Endodermal cell (in vitro differentiated cells): ENCODE measurements at regions not wholly inside any gene's neighbourhood (a gene's known extent, or its start where the extent isn't known, plus 50 kb on each side); places are given as distances from the start of the nearest gene placed in this dataset. TPM values are rescaled to one million over a fixed set of nuclear protein-coding genes. Genes with fewer than 3 reads are reported as not detected.

ENCODE experiments used
- DNase-seq: peaks from one replicate; pipeline ENCODE4 v3.0.0-alpha.2; 2017
- H3K27ac ChIP-seq: 2 replicates; pipeline ENCODE4 v1.5.1; 2013; ENCODE audit warnings: mild to moderate bottlenecking, low read depth, low read length, moderate library complexity
- H3K27me3 ChIP-seq: 2 replicates; pipeline ENCODE4 v1.6.1; 2013; ENCODE audit warnings: mild to moderate bottlenecking, low read length, moderate library complexity; ENCODE audit not compliant: insufficient read depth, control insufficient read depth, poor library complexity, severe bottlenecking
- H3K36me3 ChIP-seq: 2 replicates; pipeline ENCODE4 v1.7.0; 2013; ENCODE audit warnings: mild to moderate bottlenecking, low read length, moderate library complexity; ENCODE audit not compliant: control insufficient read depth, insufficient read depth
- H3K4me1 ChIP-seq: one replicate; pipeline ENCODE4 v1.7.0; 2013; ENCODE audit warnings: low read length; ENCODE audit not compliant: control insufficient read depth, insufficient read depth
- H3K4me3 ChIP-seq: 2 replicates; pipeline ENCODE4 v1.5.1; 2013; ENCODE audit warnings: mild to moderate bottlenecking, low read length, moderate library complexity
- H3K9ac ChIP-seq: 2 replicates; pipeline ENCODE4 v1.6.1; 2013; ENCODE audit warnings: mild to moderate bottlenecking, low read length, moderate library complexity; ENCODE audit not compliant: poor library complexity, severe bottlenecking; ENCODE audit errors: extremely low read depth
- H3K9me3 ChIP-seq: 2 replicates; pipeline ENCODE4 v1.6.1; 2013; ENCODE audit warnings: mild to moderate bottlenecking, low read length, moderate library complexity; ENCODE audit not compliant: control insufficient read depth
- H3K27ac Mint-ChIP-seq: 2 replicates; pipeline ENCODE4 v1.8.0; 2020; ENCODE audit warnings: mixed read lengths
- H3K27me3 Mint-ChIP-seq: 2 replicates; pipeline ENCODE4 v1.8.0; 2021; ENCODE audit warnings: mild to moderate bottlenecking, mixed read lengths; ENCODE audit not compliant: insufficient read depth
- H3K36me3 Mint-ChIP-seq: 2 replicates; pipeline ENCODE4 v1.8.0; 2020; ENCODE audit warnings: low read depth, mixed read lengths
- H3K4me1 Mint-ChIP-seq: 2 replicates; pipeline ENCODE4 v1.8.0; 2020; ENCODE audit warnings: mixed read lengths
- H3K4me3 Mint-ChIP-seq: 2 replicates; pipeline ENCODE4 v1.8.0; 2020; ENCODE audit warnings: mild to moderate bottlenecking, moderate library complexity, mixed read lengths
- H3K9me3 Mint-ChIP-seq: 2 replicates; pipeline ENCODE4 v1.8.0; 2020; ENCODE audit warnings: mild to moderate bottlenecking, mixed read lengths
- CTCF ChIP-seq: fragments of 200-600 bp; sonication (generic); conservative IDR thresholded peaks from 2 replicates; pipeline ENCODE4 v1.5.0; 2021; ENCODE audit warnings: antibody characterized with exemption, mild to moderate bottlenecking
- WGBS, 2 experiments: methylation state at CpG; one replicate each; pipeline versions ENCODE4 v1.1.5 to v1.1.7; 2013; ENCODE audit warnings: missing lambda C conversion rate in 2 of 2, mixed read lengths in 1 of 2; ENCODE audit not compliant: insufficient coverage in 1 of 2, insufficient read length in 1 of 2; 5-methylcytosine and 5-hydroxymethylcytosine counted together
- microRNA-seq: library from miRNA; unstranded; fragments of <30 nt; microRNA quantifications from one replicate; pipeline ENCODE4 v1.2.0, GENCODE V29; 2020; ENCODE audit warnings: borderline microRNAs expressed

DNA sequence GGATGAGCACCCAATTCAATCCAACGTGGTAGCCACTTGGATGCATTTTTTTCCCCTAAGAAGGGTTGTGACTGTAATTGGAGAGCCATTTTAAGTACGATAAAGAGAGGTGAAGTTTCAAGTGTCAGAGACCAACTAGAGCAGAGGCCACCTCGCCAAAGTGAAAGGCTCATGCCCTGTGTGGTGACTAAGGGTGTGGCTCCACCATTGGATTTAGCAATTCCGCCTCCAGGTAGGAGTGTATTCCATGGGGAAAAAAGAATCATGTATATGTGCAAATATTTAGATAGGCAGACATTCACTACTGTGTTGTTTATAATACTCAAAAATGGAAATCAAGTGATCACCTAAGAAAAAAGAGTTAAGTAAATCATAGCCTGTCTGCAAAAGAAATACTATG lies 53.1 kb upstream of the S1PR3 start:
- DNase-seq: no peak
- H3K27ac Mint-ChIP-seq: no peak overlapping the region
- H3K36me3 ChIP-seq: no peaks in the 10 kb centered on the region
- no peak overlapping the region for H3K9ac ChIP-seq
- no peak overlapping the region for H3K4me3 Mint-ChIP-seq
- WGBS, 2 experiments: 85 to 93% methylated on average over 3 to 4 of the region's 4 CpGs
- TF ChIP-seq CTCF: no peak
- H3K4me1 Mint-ChIP-seq: no peaks in the 10 kb centered on the region
- H3K9me3 Mint-ChIP-seq: peaks cover 35% of the 10 kb centered on the region
- no peaks in the 10 kb centered on the region for H3K4me1 ChIP-seq
- no peaks in the 10 kb centered on the region for H3K27me3 Mint-ChIP-seq
- H3K9me3 ChIP-seq: peaks cover 15% of the 10 kb centered on the region
- no peak overlapping the region for H3K27ac ChIP-seq
- H3K36me3 Mint-ChIP-seq: no peaks in the 10 kb centered on the region
- H3K4me3 ChIP-seq: no peak overlapping the region
- no peaks in the 10 kb centered on the region for H3K27me3 ChIP-seq

Small RNAs in the stretch of these regions (microRNA-seq; reads per million reads assigned to microRNA genes)
- not detected for gene MIR4289
